GM13976 (cell line): ENCODE measurements at regions not wholly inside any gene's neighbourhood (a gene's known extent, or its start where the extent isn't known, plus 50 kb on each side); places are given as distances from the start of the nearest gene placed in this dataset.
"Not testable (repeated sequence)": the region's sequence is repeated elsewhere in the genome, so short reads cannot be mapped to it uniquely, and the experiment has no call there.

ENCODE experiments used
- DNase-seq: peaks from one replicate; pipeline ENCODE4 v3.0.0; 2012; ENCODE audit warnings: low spot score
- CTCF ChIP-seq: IDR thresholded peaks from 2 replicates; pipeline ENCODE4 v1.5.1; 2012; ENCODE audit warnings: borderline replicate concordance, mild to moderate bottlenecking; ENCODE audit not compliant: insufficient read depth; ENCODE audit errors: extremely low read depth, missing control alignments, control extremely low read depth
- in situ Hi-C: fragments of 300-500 bp; cut with MboI; formaldehyde crosslinking; loops from one replicate; pipeline ENCODE4 v1.12.0; 2022; ENCODE audit warnings: low sequenced_read_pairs, mixed read lengths, inconsistent platforms; ENCODE audit not compliant: unreplicated experiment

- in situ Hi-C loops: no loop called here
- no peak for DNase-seq
- no peak for TF ChIP-seq CTCF
Measured at GRCh38 chr1:221601166-221601565, 140.7 kb downstream of the DUSP10 start.

GRCh38 chr1:221602830-221603229 lies 139.1 kb downstream of the DUSP10 start:
- TF ChIP-seq CTCF: no peak
- no peak for DNase-seq
- in situ Hi-C loops: no loop called here

- in situ Hi-C loops, DNase-seq: not testable (repeated sequence)
Measured at GRCh38 chr1:221604390-221604789, 137.5 kb downstream of the DUSP10 start.

GRCh38 chr1:221604948-221605347 lies 136.9 kb downstream of the DUSP10 start:
- in situ Hi-C loops: no loop called here
- DNase-seq: no peak
- TF ChIP-seq CTCF: no peak

GRCh38 chr1:221605569-221605968 lies 136.3 kb downstream of the DUSP10 start:
- DNase-seq: no peak
- in situ Hi-C loops: no loop called here
- TF ChIP-seq CTCF: no peak

GRCh38 chr1:221606256-221606655 lies 135.6 kb downstream of the DUSP10 start:
- DNase-seq: no peak
- in situ Hi-C loops: no loop called here
- no peak for TF ChIP-seq CTCF

GRCh38 chr1:221608835-221609320 lies 133.0 kb downstream of the DUSP10 start:
- in situ Hi-C loops: no loop called here
- no peak for TF ChIP-seq CTCF
- no peak for DNase-seq
